Brain microvascular endothelial cell (primary cell): ENCODE measurements at regions not wholly inside any gene's neighbourhood (a gene's known extent, or its start where the extent isn't known, plus 50 kb on each side); places are given as distances from the start of the nearest gene placed in this dataset.
"Not testable (repeated sequence)": the region's sequence is repeated elsewhere in the genome, so short reads cannot be mapped to it uniquely, and the experiment has no call there.

Experiments used
- DNase-seq: peaks from one replicate; pipeline ENCODE4 v3.0.0-alpha.2; 2020
- H3K27ac ChIP-seq: fragments of 250-450 bp; sonication (Bioruptor Pico); 2 replicates; pipeline ENCODE4 v1.5.1; 2020; ENCODE audit warnings: mild to moderate bottlenecking, moderate library complexity
- H3K27me3 ChIP-seq: fragments of 250-450 bp; sonication (Bioruptor Pico); replicated peaks from 2 replicates; pipeline ENCODE4 v1.5.1; 2020; ENCODE audit warnings: mild to moderate bottlenecking
- H3K36me3 ChIP-seq: fragments of 250-450 bp; sonication (Bioruptor Pico); replicated peaks from 2 replicates; pipeline ENCODE4 v1.5.1; 2020; ENCODE audit warnings: mild to moderate bottlenecking
- H3K4me3 ChIP-seq: 2 replicates; pipeline ENCODE4 v1.5.1; 2011; ENCODE audit warnings: low read depth, mild to moderate bottlenecking, control low read depth, low read length, moderate library complexity
- CTCF ChIP-seq: IDR thresholded peaks from 2 replicates; pipeline ENCODE4 v1.5.1; 2011; ENCODE audit warnings: low read depth, mild to moderate bottlenecking, moderate library complexity, low read length, control low read depth, inconsistent platforms; ENCODE audit errors: missing control alignments
- in situ Hi-C: cut with HindIII; loops from 2 replicates; pipeline ENCODE4 v1.10.0; 2017; ENCODE audit warnings: low sequenced_read_pairs, low pct_ligation_motif_present

GRCh38 chrX:13412208-13412600 lies 92.4 kb upstream of the ATXN3L start:
- Histone ChIP-seq H3K36me3 (no peaks in the 10 kb centered on the region), H3K4me3 (no peak overlapping the region), H3K27ac (no peak overlapping the region), H3K27me3 (no peaks in the 10 kb centered on the region)
- no peak for DNase-seq
- in situ Hi-C loops: no loop called here
- no peak for TF ChIP-seq CTCF

- Histone ChIP-seq H3K27me3 (no peaks in the 10 kb centered on the region), H3K27ac (no peak overlapping the region), H3K4me3 (no peak overlapping the region), H3K36me3 (no peaks in the 10 kb centered on the region)
- no peak for DNase-seq
- TF ChIP-seq CTCF: no peak
- in situ Hi-C loops: no loop called here
Observed at GRCh38 chrX:13411496-13412207, 91.8 kb upstream of the ATXN3L start.

DNA sequence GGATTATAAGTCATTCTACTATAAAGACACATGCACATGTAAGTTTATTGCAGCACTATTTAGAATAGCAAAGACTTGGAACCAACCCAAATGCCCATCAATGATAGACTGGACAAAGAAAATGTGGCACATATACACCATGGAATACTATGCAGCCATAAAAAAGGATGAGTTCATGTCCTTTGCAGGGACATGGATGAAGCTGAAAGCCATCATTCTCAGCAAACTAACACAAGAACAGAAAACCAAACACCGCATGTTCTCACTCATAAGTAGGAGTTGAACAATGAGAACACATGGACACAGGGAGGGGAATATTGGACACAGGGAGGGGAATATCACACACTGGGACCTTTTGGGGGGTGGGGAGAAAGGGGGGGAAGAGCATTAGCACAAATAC lies 88.7 kb upstream of the ATXN3L start:
- DNase-seq, in situ Hi-C loops, H3K4me3 ChIP-seq, H3K27ac ChIP-seq, H3K36me3 ChIP-seq, H3K27me3 ChIP-seq: not testable (repeated sequence)

DNA sequence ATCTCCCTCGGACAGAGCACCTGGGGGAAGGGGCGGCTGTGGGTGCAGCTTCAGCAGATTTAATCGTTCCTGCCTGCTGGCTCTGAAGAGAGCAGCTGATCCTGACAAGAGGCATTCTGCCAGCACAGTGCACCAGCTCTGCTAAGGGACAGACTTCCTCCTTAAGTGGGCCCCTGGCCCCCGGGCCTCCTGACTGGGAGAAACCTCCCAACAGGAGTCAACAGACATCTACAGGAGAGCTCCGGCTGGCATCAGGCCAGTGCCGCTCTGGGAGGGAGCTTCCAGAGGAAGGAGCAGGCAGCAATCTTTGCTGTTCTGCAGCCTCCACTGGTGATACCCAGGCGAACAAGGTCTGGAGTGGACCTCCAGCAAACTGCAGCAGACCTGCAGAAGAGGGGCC lies 84.9 kb upstream of the ATXN3L start:
- DNase-seq, in situ Hi-C loops: not testable (repeated sequence)

GRCh38 chrX:13404364-13404763 lies 84.5 kb upstream of the ATXN3L start:
- Histone ChIP-seq H3K27me3 (no peaks in the 10 kb centered on the region), H3K27ac (no peak overlapping the region), H3K4me3 (no peak overlapping the region), H3K36me3 (no peaks in the 10 kb centered on the region)
- in situ Hi-C loops: no loop called here
- no peak for DNase-seq
- no peak for TF ChIP-seq CTCF

More for the DNA sequence above, 84.9 kb upstream of the ATXN3L start:
- not testable (repeated sequence) for H3K36me3 ChIP-seq, H3K27me3 ChIP-seq, H3K27ac ChIP-seq, H3K4me3 ChIP-seq

GRCh38 chrX:13401724-13402123 lies 81.9 kb upstream of the ATXN3L start:
- no peak for TF ChIP-seq CTCF
- no peak for DNase-seq
- in situ Hi-C loops: no loop called here
- H3K36me3 ChIP-seq: no peaks in the 10 kb centered on the region
- no peaks in the 10 kb centered on the region for H3K27me3 ChIP-seq
- no peak overlapping the region for H3K4me3 ChIP-seq
- H3K27ac ChIP-seq: no peak overlapping the region

GRCh38 chrX:13398839-13399238 lies 79.0 kb upstream of the ATXN3L start:
- in situ Hi-C loops: no loop called here
- no peak for TF ChIP-seq CTCF

More at GRCh38 chrX:13398839-13399238, 79.0 kb upstream of the ATXN3L start:
- H3K36me3 ChIP-seq: no peaks in the 10 kb centered on the region
- H3K4me3 ChIP-seq: no peak overlapping the region
- H3K27ac ChIP-seq: peak overlapping the region; percentile 91
- no peaks in the 10 kb centered on the region for H3K27me3 ChIP-seq
- DNase-seq: no peak
